ENCODE measurements at regions not wholly inside any gene's neighbourhood (a gene's known extent, or its start where the extent isn't known, plus 50 kb on each side); places are given as distances from the start of the nearest gene placed in this dataset.

GRCh38 chr6:76347539-76347938 lies 275.1 kb upstream of the IMPG1 start:
- DNase-seq, result no peak

GRCh38 chr6:76342611-76343160 lies 270.2 kb upstream of the IMPG1 start:
- no peak for DNase-seq

GRCh38 chr6:76330031-76330430 lies 257.6 kb upstream of the IMPG1 start:
- DNase-seq, result no peak

- DNase-seq, result no peak
Measured at GRCh38 chr6:76326871-76327270, 254.4 kb upstream of the IMPG1 start.

All from NCI-H1930 (cell line).